Kasumi-1 (cell line): ENCODE measurements at regions not wholly inside any gene's neighbourhood (a gene's known extent, or its start where the extent isn't known, plus 50 kb on each side); places are given as distances from the start of the nearest gene placed in this dataset.
"Not testable (repeated sequence)": the region's sequence is repeated elsewhere in the genome, so short reads cannot be mapped to it uniquely, and the experiment has no call there.

ENCODE experiments used
- DNase-seq, 2 experiments: peaks; one replicate each; lab custom pipeline; 2025; lab: John Stamatoyannopoulos, UW

DNA sequence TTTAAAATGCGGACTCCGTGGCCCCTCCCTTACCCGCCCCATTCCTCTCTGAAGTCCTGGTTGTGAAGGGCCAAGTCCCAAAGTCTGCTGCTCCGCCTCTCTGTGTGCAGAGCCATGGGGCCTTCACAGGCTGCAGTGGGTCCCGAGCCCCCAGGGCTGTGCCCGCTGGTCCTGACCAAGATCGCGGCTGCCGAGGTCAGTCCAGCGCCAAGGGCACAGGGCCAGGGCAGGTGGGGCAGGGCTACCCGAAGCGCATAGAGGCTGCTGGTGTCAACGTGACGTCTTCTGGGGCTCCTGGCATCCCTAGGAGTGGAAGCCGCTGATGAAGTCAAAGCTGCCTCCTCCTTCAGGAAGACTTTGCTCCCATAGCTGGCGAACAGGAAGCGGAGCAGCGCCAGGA lies 858.8 kb downstream of the TUBA3C start:
- not testable (repeated sequence) for DNase-seq

DNA sequence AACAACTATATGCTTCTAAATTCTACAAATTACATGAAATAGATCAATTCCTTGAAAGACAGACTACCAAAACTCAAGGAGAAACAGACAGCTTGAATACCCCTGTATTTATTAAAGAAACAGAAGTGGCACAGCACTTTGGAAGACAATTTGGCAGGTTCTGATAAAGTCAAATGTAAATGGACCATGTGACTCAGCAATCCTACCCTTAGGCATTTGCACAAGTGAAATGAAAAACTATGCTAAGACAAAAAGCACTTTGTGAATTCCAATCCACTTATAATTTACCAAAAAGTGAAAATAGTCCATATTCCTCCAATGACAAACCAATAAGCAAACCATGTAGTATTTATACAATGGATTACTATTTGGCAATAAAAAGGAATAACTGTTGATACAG lies 862.0 kb downstream of the TUBA3C start:
- not testable (repeated sequence) for DNase-seq

DNA sequence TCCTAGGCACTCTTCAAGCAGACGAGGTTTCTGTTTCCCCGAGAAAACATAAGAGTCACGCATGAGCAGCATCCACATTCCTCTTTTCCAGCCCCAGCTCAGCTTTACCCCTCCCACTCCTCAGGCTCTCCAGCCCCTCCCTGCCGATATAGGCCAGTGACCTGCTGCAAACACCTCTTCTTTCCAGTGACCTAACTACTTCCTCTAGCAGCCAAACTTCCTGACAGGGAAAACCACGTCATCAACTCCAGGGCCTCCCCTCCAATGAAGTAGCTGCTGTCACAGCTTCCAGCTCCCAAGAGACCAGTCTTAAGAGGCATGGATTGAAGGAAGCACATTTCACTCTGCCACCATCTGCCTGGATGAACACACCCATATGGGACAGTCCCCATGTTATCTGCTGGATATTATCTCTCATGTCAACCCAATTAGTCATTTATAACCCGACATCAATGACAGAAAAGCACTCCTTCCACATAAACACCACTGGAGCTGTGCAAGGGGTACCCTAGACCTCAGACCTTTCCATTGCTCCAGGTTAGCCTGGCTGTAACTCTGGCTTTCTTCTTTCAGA lies 878.3 kb downstream of the TUBA3C start:
- not testable (repeated sequence) for DNase-seq

DNA sequence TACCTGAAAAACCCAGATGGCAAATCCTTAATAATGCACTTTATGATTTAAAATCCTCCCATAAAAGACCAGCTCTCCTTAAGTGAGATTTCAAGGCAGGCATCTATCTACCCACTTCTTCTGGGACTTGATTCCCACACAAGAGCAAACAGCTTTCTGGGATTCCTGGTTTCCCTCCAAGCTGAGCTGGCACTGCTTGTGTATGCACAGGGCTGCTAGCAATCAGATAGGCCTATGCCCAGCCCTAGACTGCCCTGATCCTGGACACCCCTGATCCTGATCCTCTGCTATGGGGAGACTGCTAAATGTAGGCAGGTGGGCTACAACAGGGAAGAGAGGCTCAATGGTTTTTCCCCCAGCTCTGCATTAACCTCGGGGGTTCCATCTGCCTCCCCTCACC lies 880.7 kb downstream of the TUBA3C start:
- not testable (repeated sequence) for DNase-seq

GRCh38 chr13:18297359-18297758 lies 884.3 kb downstream of the TUBA3C start:
- not testable (repeated sequence) for DNase-seq

DNA sequence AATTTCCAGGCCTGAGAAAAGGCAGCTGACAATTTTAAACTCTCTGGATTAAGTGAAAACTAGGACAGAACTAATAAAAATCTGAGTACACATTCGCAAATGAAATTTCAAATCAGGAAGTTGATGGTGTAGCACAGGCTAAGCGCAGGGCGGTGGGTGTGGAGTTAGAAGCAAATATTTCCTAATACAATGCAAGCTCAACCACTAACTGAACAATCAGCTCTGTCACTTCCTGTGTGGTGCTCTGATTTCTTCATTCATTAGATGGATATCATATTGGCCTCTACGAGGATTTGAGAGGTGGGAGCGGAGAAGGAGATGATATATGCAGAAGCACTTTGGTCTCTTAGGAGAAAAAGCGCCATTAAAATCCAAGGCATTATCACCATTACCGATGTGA lies 885.0 kb downstream of the TUBA3C start:
- DNase-seq = not testable (repeated sequence)

- not testable (repeated sequence) for DNase-seq
Measured at GRCh38 chr13:18294311-18294710, 887.3 kb downstream of the TUBA3C start.

- not testable (repeated sequence) for DNase-seq
Measured at GRCh38 chr13:18286848-18287247, 894.8 kb downstream of the TUBA3C start.

DNA sequence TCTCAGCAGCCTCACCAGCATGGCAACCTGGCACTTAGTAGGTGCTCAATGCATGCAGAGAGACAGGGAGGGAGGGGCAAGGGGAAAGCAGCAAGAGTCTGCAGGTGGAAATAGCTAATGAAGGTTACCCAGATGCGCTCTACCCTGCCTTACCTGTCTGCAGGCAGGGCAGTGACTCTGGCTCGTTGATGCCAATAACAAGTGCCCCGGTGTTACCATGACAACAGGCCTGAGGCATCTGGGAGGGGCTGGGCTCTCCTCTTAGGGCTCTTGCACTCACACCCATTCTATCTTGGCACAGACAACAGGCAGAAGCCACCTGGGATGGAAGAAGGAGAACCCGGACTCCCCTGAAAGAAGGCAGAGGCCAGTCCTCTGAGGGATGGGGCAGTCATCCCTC lies 896.0 kb downstream of the TUBA3C start:
- DNase-seq = not testable (repeated sequence)

DNA sequence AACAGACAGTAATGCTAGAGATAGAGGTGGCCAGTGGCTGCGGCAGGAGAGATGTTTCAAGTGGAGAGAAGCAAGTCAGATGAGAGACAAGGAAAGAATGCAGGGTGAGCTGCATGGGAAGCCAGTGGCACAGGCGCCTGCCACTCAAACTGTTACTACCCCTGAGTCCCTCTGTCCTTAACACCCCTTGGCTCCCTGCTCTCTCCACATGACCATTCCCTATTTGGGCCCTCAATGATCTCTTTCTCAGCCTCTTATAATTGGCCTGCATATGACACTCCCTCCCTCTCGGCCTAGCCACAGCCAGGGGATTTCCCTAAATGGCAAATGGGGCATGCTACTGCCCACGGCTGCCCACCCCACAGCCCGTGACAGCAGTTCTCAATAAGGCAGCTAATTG lies 897.6 kb downstream of the TUBA3C start:
- DNase-seq = not testable (repeated sequence)

- not testable (repeated sequence) for DNase-seq
Measured at GRCh38 chr13:18281829-18282597, 899.6 kb downstream of the TUBA3C start.

DNA sequence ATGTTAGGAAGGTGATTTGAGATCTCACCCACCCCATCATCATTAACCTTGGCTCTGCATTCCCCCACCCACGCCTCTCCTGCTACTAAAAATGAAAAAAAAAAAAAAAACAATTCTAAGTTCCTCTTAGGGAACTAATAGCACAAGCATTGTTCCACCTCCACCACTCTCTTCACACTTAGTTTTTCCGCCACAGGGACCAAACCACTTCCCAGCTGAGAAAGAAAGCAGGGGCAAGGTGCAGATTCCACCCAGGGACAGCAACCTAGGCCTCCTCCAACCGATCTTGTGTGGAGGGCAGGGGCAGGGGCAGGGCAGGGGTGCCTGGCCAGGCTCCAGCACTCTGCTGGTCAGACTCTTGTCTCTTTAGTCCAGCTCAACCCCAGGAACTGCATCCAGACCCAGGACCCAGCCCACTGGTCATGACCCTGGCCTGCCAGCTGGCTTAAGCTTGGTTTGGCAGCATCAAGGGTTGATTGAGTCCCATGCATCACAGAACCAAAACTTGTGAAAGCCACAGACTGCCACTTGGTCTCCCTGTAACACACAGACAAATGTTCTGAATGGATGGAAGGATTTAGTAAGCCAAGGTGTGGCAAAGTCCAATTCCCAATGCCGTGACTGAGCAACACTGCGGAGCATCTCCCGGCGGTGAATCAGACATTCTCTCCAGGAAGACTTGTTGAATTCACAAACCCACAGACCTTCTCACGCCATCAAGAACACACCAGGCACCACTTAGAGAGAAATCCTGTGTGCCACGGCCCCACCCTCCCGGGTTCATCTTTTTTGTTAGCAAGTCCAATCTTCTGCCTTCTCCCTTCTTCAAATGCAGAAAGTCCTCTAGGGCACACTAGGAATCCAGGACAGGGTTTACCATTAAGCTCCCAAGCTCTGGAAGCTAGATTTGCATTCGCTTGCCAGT lies 900.5 kb downstream of the TUBA3C start:
- not testable (repeated sequence) for DNase-seq

DNA sequence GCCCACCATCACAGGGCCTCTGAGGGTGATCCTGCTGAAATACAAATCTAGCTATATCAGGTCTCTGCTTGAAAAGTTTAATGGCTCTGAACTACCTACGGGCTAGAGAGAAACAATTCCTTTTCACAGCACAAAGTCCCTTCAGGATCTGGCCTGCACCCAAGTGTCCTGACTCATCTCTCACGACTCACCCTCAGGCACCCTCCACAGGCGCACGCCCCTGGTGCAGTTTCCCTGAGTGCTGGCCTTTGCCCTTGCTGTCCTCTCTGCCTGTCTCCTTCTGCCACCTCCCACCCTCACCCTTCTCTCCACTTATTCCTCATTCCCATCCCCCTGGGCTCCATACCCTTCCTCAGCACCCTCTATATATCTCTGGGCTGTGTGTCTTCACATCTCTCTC lies 901.7 kb downstream of the TUBA3C start:
- not testable (repeated sequence) for DNase-seq

GRCh38 chr13:18277372-18277771 lies 904.3 kb downstream of the TUBA3C start:
- DNase-seq = not testable (repeated sequence)

DNA sequence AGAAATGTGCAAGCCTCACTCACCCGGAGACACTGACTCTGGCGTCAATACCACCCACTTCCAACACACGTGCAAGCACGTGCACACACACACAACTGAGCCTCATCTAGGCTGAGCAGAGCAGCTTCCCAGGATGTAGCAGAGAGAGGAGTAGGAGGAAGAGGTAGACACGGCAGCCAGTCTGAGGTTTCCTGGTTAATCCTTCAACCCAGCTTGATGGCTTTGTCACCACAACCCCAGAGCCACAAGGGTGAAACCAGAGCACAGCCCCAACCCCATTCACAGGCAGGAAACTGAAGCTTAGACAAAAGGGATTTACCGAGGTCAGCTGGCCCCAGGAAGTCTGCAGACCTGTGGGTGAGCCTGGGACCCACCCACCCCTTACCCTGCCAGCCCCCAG lies 905.3 kb downstream of the TUBA3C start:
- DNase-seq = peak; percentile 1 to 12

- DNase-seq = not testable (repeated sequence)
Measured at GRCh38 chr13:18273785-18274514, 907.7 kb downstream of the TUBA3C start.

DNA sequence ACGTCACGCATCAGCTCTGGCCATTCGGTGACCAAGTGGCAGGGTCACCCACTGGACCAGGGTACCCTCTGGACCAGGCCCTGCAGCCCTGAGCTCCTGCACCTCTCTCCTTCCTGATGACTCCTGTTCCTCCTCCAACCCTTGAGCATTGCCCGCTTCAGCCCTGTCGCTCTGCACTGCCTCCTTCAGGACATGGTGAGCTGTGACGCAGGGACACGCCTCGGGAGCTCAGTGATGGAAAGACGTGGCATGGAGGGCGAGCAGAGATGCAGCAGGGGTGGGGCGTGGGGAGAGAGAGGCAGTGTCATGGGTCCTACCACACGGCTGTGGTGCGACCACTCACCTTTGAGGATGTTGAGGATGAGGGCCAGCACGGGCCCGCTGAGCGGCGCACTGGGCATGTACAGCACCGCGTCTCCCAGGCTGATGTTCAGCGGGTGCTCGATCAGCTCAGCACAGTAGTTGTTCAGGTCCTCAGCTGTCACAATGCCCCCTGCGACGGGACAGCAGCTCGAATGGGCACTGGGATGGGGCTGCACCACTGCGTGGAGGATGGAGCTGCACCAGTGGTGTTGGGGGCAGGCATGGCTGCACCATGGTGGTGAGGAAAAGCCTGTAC lies 922.7 kb downstream of the TUBA3C start:
- not testable (repeated sequence) for DNase-seq

GRCh38 chr13:18257686-18258085 lies 923.9 kb downstream of the TUBA3C start:
- DNase-seq = not testable (repeated sequence)

DNA sequence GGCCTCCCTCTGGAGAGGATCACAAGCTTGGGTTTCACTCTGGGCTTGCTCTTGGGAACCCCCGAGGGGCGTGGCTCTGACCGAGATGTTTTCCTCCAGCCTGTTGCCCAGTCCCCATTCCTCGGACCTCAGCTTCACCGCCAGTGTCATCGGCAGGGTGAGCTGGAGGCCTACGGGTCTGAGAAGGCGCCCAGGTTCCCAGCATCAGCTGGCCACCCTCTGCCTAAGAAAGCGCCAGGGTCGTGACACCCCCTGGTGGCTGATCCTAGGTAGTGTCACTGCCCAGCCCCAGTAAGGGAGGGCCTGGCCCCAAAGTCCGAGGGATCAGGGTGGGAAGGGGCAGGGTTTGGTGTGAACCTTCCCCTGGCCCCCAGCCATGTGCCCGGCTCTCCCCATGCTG lies 928.8 kb downstream of the TUBA3C start:
- DNase-seq = not testable (repeated sequence)

DNA sequence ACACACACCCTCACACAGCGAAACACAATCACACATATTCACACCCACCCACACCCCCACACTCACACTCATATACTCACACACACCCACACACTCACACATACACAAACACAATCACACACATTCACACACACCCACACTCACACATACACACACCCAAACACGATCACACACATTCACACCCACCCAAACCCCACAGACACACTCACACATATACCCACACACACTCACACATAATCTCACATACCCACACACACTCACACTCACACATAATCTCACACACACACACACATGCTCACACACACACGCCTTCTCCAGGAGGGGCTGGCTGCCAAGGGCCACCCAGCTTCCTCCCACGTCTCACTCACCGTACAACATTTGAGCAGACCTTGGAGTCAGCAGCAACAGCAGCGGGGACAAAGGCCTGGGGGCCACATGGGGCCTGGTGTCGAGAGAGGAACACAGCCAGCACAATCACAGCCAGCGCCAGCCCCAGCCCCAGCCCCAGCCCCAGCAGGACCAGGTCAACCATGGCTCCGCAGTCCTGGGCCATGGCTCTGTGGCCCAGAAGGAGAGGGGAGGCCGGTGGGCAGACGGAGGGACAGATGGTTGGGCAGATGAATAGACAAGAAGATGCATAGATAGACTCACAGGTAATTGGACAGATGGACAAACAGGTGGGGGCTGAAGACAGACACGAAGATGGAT lies 932.9 kb downstream of the TUBA3C start:
- not testable (repeated sequence) for DNase-seq

DNA sequence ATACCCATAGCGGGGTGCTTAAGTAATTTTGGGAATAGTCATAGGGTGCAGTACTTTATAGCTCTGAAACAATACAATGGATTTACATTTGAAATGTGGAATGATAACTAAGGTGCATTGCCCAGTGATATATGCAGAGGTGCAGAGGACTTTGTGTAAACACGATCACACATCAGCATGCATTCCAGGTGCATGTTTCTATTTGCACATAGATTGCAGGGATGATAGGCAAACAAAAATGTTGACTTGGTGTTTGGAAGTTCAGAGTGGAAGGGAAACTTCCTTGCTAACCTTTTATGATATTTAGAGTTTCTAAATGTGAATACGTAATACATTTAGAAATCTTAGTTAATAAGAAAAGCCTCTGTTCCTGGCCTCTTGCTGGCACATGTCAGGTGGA lies 941.5 kb downstream of the TUBA3C start:
- DNase-seq = not testable (repeated sequence)
